Activated CD4-positive, CD25-positive, alpha-beta regulatory T cell treated with anti-CD3 and anti-CD28 coated beads, Interleukin-2, amount 50 U/mL, for 24 hours (primary cell): ENCODE measurements at regions not wholly inside any gene's neighbourhood (a gene's known extent, or its start where the extent isn't known, plus 50 kb on each side); places are given as distances from the start of the nearest gene placed in this dataset.

ENCODE experiments used
- ATAC-seq, 2 donors: fragments of 150-1000 bp; cut with Tn5 transposase; one replicate each; pipeline ENCODE4 v1.10.0; 2021; ENCODE audit warnings: mild to moderate bottlenecking in 1 of 2, moderate library complexity in 1 of 2

- ATAC-seq: no peak
Measured at GRCh38 chr2:239475161-239476028, 74.6 kb upstream of the HDAC4 start.

DNA sequence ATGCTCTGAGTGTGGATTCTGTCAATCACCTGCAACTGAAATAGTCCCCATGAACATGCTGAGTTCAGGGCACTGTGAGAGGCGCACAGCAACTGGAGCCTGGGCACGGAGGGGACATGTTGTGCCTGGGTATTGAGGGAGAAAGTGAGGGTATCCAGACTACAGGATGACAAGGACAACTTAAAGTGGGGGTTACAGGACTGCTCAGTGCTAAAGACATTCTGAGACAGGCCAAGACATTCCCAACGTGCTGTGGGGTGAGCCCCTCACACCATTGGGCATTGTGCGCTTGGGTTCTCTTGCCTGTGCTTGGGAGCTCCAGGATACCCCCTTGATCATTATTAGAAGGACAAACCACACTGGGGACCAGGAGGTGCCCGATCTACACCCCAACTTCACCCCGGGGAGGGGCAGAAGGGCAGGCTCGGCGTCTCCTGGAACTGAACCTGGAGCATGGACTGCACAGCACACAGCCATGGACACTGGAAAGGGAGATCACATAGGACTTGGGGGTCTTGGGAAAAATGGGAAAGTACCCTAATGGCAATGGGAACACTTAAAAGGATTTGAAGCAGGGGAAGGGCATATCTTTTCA lies 72.5 kb upstream of the HDAC4 start:
- no peak for ATAC-seq

DNA sequence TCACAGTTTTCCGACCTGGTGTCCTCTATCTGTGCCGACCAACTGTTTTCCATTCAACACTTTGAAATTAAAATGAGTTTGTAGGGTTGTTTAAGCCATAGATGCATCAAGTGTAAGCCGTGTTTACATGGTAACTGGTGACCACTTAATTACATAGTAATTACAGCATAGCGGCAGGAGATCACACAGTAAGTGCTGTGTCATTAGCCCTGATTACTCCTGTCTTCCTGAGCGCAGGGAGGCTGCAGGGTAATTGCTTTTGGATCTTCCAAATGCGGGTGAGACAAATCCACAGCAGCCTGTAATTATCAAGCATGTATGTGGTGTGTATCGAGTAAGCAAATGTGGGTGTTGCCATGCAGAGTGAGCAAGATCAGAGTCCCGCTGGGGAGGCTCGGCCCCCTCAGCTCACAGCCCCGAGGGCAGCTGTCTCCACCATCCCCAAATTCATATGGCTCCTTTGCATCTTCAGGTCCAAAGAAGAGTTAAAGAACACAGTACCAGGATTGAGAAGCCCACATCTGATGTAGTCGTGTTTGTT lies 71.5 kb upstream of the HDAC4 start:
- no peak for ATAC-seq

DNA sequence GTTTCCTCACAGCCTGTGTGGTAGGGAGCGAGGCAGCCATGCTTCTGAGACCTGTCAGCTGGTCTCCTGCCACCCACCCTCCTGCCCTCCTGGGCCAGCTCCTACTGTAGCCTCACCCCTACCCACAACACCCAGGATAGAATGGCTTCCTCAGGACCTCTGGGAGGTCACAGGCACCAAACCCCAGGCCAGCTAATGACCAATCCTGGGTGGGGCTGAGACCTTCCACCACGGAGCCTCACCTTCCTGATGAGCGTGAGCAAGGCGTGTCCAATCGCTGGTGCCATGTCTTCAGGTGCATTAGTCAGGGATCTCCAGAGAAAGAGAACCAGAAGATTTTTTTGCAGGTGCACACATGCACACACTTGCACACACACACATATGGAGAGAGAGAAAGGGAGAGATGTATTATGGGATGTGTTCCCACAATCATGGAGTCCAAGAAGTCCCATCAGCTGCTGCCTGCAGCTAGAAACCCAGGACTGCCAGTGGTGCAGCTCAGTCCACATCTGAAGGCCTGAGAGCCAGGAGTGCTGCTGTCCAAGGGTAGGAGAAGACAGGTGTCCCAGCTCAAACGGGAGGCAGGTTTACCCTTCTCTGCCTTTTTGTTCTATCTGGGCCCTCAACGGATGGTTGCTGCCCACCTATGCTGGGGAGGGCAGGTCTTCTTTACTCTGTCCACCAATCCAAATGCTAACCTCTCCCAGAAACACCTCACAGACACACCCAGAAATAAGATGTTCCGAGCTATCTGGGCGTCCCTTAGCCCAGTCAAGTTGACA lies 70.4 kb upstream of the HDAC4 start:
- ATAC-seq: no peak

- no peak for ATAC-seq
Measured at GRCh38 chr2:239470151-239470900, 69.5 kb upstream of the HDAC4 start.

- no peak for ATAC-seq
Measured at GRCh38 chr2:239469106-239469960, 68.5 kb upstream of the HDAC4 start.

- ATAC-seq: no peak
Measured at GRCh38 chr2:239468491-239469105, 67.8 kb upstream of the HDAC4 start.

DNA sequence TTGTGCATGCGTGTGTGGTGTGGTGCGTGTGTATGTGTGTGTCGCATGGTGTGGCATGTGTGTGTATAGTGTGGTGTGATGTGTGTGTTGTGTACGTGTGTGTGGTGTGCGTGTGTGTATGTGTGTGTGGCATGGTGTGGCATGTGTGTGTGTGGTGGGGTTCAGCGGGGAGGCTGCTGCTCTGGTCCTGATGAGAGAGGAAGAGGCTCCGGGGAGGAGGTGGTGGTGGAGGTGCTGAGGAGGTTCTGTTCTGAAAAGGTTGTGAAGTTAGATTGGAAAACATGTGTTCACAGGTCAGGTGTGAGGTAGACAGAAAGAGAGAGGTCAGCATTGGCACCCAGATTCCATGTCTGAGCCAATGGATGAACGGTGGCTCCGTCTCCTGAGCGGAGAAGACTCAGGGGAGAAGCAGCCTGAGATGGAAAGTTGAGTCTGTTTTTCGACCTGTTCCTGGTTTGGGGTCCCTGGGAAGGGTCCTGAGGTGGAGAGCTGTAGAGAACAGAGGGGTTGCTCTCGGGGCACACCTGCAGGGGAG lies 67.2 kb upstream of the HDAC4 start:
- no peak for ATAC-seq

GRCh38 chr2:239467281-239467955 lies 66.6 kb upstream of the HDAC4 start:
- no peak for ATAC-seq

DNA sequence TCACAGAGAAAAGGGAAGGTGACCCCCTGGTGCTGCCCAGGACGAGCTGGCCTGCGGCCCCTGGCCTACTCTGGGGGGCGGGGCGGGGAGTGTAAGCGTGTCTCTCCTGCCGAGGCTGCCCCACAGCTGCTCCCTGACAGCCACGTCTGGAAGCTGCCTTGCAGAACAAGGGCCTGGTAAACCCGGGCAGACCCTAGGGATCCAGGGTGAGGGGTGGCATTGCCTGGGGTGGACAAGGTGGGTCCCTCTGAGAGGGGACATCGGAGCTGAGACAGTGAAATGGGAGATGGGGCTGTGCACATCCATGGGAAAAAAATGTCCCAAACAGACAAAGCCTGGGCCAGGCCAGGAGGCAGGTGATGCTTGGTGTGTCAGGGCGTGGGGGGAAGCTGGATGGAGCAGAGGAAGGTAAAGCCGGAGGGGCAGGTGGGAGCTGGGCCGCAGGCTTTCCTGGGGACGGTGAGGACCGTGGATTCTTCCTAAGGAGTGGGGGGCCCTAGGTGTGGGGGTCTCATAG lies 66.0 kb upstream of the HDAC4 start:
- ATAC-seq: no peak

- no peak for ATAC-seq
Measured at GRCh38 chr2:239466061-239466754, 65.4 kb upstream of the HDAC4 start.

DNA sequence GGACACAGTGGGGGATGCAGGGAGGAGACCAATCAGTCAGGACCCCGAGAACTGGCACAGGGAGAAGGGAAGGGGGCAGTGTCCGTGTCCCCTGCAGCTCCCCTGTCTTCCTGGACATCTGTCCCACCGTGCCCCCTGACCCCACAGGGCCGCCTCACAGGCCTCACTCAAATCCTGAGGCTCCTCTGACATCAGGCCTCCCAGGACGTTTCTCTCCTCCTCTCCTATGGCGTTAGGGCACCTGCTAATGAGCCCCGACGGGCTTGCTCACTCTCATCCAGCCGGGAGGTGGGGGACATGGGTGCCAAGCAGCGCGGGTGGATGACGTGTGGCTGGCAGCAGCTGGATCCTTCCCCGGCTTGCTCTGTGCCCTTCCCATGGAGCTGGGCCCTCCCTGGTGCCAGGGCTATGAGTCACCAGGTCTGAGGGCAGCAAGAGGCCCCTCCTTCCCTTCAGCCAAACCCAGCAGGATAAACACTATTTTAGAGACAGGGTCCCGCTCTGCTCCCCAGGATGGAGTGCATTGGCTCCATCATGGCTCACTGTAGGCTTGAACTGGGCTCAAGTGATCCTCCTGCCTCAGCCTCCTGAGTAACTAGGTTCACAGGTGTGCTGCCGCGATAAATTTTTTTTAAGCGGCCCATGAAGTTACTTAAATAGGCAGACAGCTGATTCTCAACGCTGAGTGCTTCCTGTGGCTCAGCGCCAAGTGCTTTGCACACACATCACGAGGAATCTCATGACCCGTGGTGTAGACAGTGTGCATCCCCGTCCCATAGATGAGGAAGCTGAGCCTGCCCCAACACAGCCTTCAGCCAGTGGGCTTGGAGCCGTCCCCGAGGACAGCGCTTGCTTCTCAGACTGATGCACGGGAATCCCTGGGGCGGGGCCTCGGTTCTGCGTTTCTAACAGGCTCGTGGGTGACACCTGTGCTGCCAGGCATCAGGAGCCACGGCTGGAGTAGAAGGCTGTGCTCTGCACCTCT lies 64.5 kb upstream of the HDAC4 start:
- ATAC-seq: no peak

- peak in 1 of 2 donors; percentile 20 for ATAC-seq
Measured at GRCh38 chr2:239464166-239465016, 63.6 kb upstream of the HDAC4 start.

GRCh38 chr2:239463541-239464165 lies 62.8 kb upstream of the HDAC4 start:
- ATAC-seq: no peak

GRCh38 chr2:239462671-239463506 lies 62.1 kb upstream of the HDAC4 start:
- ATAC-seq: no peak

DNA sequence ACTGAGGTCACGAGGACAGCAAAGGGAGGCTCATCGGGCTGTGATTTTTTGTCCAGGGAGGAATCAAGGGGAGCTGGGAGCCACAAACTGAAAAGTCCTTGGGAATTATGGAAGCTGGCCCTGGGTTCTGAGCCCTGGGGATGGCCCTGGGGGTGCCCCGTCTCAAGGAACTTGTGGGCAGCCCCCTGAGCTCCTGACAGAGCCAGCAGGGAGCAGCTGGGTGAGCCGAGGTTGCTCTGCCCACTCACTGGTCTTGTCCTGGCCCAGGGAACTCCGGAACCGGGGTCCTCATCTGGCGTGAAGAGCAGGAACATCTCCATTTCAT lies 61.3 kb upstream of the HDAC4 start:
- ATAC-seq: no peak
